Islet precursor cell (in vitro differentiated cells): ENCODE measurements at regions not wholly inside any gene's neighbourhood (a gene's known extent, or its start where the extent isn't known, plus 50 kb on each side); places are given as distances from the start of the nearest gene placed in this dataset.

Experiments
- DNase-seq: peaks from one replicate; pipeline ENCODE4 v3.0.0-alpha.2; 2018

- DNase-seq = no peak
Measured at GRCh38 chr4:159950707-159951106, 847.8 kb downstream of the RAPGEF2 start.

- DNase-seq = no peak
Measured at GRCh38 chr4:159966746-159967145, 863.9 kb downstream of the RAPGEF2 start.

- DNase-seq = peak; percentile 76
Measured at GRCh38 chr4:159976871-159977482, 874.1 kb downstream of the RAPGEF2 start.

- DNase-seq = no peak
Measured at GRCh38 chr4:159977907-159978617, 875.2 kb downstream of the RAPGEF2 start.

GRCh38 chr4:159979351-159979750 lies 876.5 kb downstream of the RAPGEF2 start:
- no peak for DNase-seq

- no peak for DNase-seq
Measured at GRCh38 chr4:159979953-159980352, 877.1 kb downstream of the RAPGEF2 start.

- DNase-seq = no peak
Measured at GRCh38 chr4:159980826-159981468, 878.1 kb downstream of the RAPGEF2 start.

GRCh38 chr4:159981469-159981856 lies 878.6 kb downstream of the RAPGEF2 start:
- DNase-seq = no peak

GRCh38 chr4:159983082-159983481 lies 880.2 kb downstream of the RAPGEF2 start:
- DNase-seq = no peak

- no peak for DNase-seq
Measured at GRCh38 chr4:160009656-160010493, 907.0 kb downstream of the RAPGEF2 start.

- DNase-seq = no peak
Measured at GRCh38 chr4:160019936-160020335, 917.1 kb downstream of the RAPGEF2 start.

GRCh38 chr4:160020804-160021203 lies 917.9 kb downstream of the RAPGEF2 start:
- DNase-seq = no peak

GRCh38 chr4:160021870-160022269 lies 919.0 kb downstream of the RAPGEF2 start:
- no peak for DNase-seq

- DNase-seq = peak; percentile 87
Measured at GRCh38 chr4:160026721-160027120, 923.8 kb downstream of the RAPGEF2 start.

- no peak for DNase-seq
Measured at GRCh38 chr4:160034501-160034900, 931.6 kb downstream of the RAPGEF2 start.

GRCh38 chr4:160038615-160039014 lies 935.7 kb downstream of the RAPGEF2 start:
- DNase-seq = no peak

- DNase-seq = no peak
Measured at GRCh38 chr4:160044693-160045092, 941.8 kb downstream of the RAPGEF2 start.

GRCh38 chr4:160082432-160083207 lies 979.7 kb downstream of the RAPGEF2 start:
- no peak for DNase-seq

- no peak for DNase-seq
Measured at GRCh38 chr4:160091631-160092030, 988.8 kb downstream of the RAPGEF2 start.

GRCh38 chr4:160100316-160100715 lies 997.4 kb downstream of the RAPGEF2 start:
- DNase-seq = no peak

GRCh38 chr4:160110891-160111290 lies 1008.0 kb downstream of the RAPGEF2 start:
- DNase-seq = no peak

GRCh38 chr4:160117686-160118085 lies 1014.8 kb downstream of the RAPGEF2 start:
- no peak for DNase-seq
